Hindlimb muscle (tissue), 1 donor: ENCODE measurements at regions not wholly inside any gene's neighbourhood (a gene's known extent, or its start where the extent isn't known, plus 50 kb on each side); places are given as distances from the start of the nearest gene placed in this dataset.
"Not testable (repeated sequence)": the region's sequence is repeated elsewhere in the genome, so short reads cannot be mapped to it uniquely, and the experiment has no call there.

Experiments
- DNase-seq: peaks from one replicate; pipeline ENCODE4 v3.0.0-alpha.2; 2013

GRCh38 chr5:124507688-124508087 lies 238.8 kb downstream of the ZNF608 start:
- no peak for DNase-seq

- no peak for DNase-seq
Observed at GRCh38 chr5:124504081-124504916, 242.1 kb downstream of the ZNF608 start.

- DNase-seq: no peak
Observed at GRCh38 chr5:124502551-124502950, 243.9 kb downstream of the ZNF608 start.

- not testable (repeated sequence) for DNase-seq
Observed at GRCh38 chr5:124499818-124500217, 246.6 kb downstream of the ZNF608 start.

GRCh38 chr5:124496968-124497367 lies 249.5 kb downstream of the ZNF608 start:
- DNase-seq: not testable (repeated sequence)

- no peak for DNase-seq
Observed at GRCh38 chr5:124494540-124495116, 251.8 kb downstream of the ZNF608 start.

GRCh38 chr5:124492444-124493224 lies 253.8 kb downstream of the ZNF608 start:
- no peak for DNase-seq

- not testable (repeated sequence) for DNase-seq
Observed at GRCh38 chr5:124490315-124490714, 256.1 kb downstream of the ZNF608 start.

GRCh38 chr5:124481419-124481818 lies 265.0 kb downstream of the ZNF608 start:
- DNase-seq: no peak

- no peak for DNase-seq
Observed at GRCh38 chr5:124480964-124481363, 265.5 kb downstream of the ZNF608 start.

GRCh38 chr5:124480022-124480421 lies 266.4 kb downstream of the ZNF608 start:
- DNase-seq: no peak

- DNase-seq: no peak
Observed at GRCh38 chr5:124478264-124478663, 268.2 kb downstream of the ZNF608 start.

- no peak for DNase-seq
Observed at GRCh38 chr5:124477577-124477976, 268.9 kb downstream of the ZNF608 start.

GRCh38 chr5:124477062-124477461 lies 269.4 kb downstream of the ZNF608 start:
- no peak for DNase-seq

- DNase-seq: no peak
Observed at GRCh38 chr5:124474528-124475215, 271.8 kb downstream of the ZNF608 start.

- DNase-seq: no peak
Observed at GRCh38 chr5:124468671-124469411, 277.6 kb downstream of the ZNF608 start.

- no peak for DNase-seq
Observed at GRCh38 chr5:124467745-124468144, 278.7 kb downstream of the ZNF608 start.

- no peak for DNase-seq
Observed at GRCh38 chr5:124466011-124466410, 280.4 kb downstream of the ZNF608 start.

- no peak for DNase-seq
Observed at GRCh38 chr5:124463851-124464250, 282.6 kb downstream of the ZNF608 start.

GRCh38 chr5:124462751-124463150 lies 283.7 kb downstream of the ZNF608 start:
- DNase-seq: no peak

- DNase-seq: no peak
Observed at GRCh38 chr5:124461941-124462340, 284.5 kb downstream of the ZNF608 start.

GRCh38 chr5:124461157-124461556 lies 285.3 kb downstream of the ZNF608 start:
- no peak for DNase-seq
